ENCODE measurements at regions not wholly inside any gene's neighbourhood (a gene's known extent, or its start where the extent isn't known, plus 50 kb on each side); places are given as distances from the start of the nearest gene placed in this dataset.
"Not testable (repeated sequence)": the region's sequence is repeated elsewhere in the genome, so short reads cannot be mapped to it uniquely, and the experiment has no call there.

DNA sequence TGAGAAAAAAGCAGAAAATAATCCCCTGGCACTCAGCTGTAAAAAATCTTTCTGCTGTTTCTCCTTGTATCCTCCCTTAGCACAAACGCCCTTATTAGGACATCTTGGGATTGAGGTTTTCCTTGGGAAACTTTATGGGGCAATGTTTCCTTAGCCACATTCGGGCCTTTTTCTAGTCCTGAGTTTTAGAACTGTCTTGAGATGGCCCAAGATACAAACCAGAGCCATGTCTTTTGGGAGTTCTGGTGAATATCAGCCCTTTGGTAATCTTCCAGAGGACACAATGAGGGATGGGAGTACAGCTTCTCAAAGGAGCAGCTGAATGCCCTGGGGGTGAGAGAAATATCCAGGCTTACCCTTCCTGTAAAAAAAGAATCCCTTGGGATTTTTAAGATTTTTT is 182.1 kb downstream of the LIPI start:
- TF ChIP-seq, protein P1, sequence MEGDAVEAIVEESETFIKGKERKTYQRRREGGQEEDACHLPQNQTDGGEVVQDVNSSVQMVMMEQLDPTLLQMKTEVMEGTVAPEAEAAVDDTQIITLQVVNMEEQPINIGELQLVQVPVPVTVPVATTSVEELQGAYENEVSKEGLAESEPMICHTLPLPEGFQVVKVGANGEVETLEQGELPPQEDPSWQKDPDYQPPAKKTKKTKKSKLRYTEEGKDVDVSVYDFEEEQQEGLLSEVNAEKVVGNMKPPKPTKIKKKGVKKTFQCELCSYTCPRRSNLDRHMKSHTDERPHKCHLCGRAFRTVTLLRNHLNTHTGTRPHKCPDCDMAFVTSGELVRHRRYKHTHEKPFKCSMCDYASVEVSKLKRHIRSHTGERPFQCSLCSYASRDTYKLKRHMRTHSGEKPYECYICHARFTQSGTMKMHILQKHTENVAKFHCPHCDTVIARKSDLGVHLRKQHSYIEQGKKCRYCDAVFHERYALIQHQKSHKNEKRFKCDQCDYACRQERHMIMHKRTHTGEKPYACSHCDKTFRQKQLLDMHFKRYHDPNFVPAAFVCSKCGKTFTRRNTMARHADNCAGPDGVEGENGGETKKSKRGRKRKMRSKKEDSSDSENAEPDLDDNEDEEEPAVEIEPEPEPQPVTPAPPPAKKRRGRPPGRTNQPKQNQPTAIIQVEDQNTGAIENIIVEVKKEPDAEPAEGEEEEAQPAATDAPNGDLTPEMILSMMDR (IDR thresholded peaks at IDR 0.05; ENCODE audit: low read length): not testable (repeated sequence)
- not testable (repeated sequence) for TF ChIP-seq EZH2 (IDR thresholded peaks at IDR 0.05; ENCODE audit: borderline replicate concordance, low read length)

Data from OCI-LY1 (cell line).